DND-41 (cell line): ENCODE measurements at regions not wholly inside any gene's neighbourhood (a gene's known extent, or its start where the extent isn't known, plus 50 kb on each side); places are given as distances from the start of the nearest gene placed in this dataset.

Source experiments
- ATAC-seq: fragments of 200-7000 bp; cut with Tn5 transposase; 3 replicates; pipeline ENCODE4 v1.9.1; 2021; ENCODE audit warnings: low read depth; ENCODE audit not compliant: insufficient read depth
- DNase-seq: peaks from one replicate; pipeline ENCODE4 v3.0.0-alpha.2; 2020
- H2AFZ ChIP-seq: 2 replicates; pipeline ENCODE4 v1.6.0; 2012; ENCODE audit warnings: low read depth, low read length
- H3K27ac ChIP-seq: 2 replicates; pipeline ENCODE4 v1.5.1; 2012; ENCODE audit warnings: low read length, inconsistent platforms
- H3K27me3 ChIP-seq: fragments of 200-600 bp; sonication (generic); 2 replicates; pipeline ENCODE4 v1.6.0; 2012; ENCODE audit warnings: low read length, mild to moderate bottlenecking, inconsistent platforms; ENCODE audit not compliant: insufficient read depth, poor library complexity
- H3K36me3 ChIP-seq: 2 replicates; pipeline ENCODE4 v1.5.1; 2012; ENCODE audit warnings: low read length, inconsistent platforms; ENCODE audit not compliant: insufficient read depth
- H3K4me1 ChIP-seq: 2 replicates; pipeline ENCODE4 v1.5.1; 2012; ENCODE audit warnings: mild to moderate bottlenecking, low read length; ENCODE audit not compliant: insufficient read depth
- H3K4me2 ChIP-seq: 2 replicates; pipeline ENCODE4 v1.6.0; 2012; ENCODE audit warnings: mild to moderate bottlenecking, moderate library complexity, low read length, inconsistent platforms; ENCODE audit not compliant: insufficient read depth
- H3K4me3 ChIP-seq, 2 experiments: fragments of 200-600 bp in 1 of 2; shearing (Covaris generic) in 1 of 2; 2 replicates each; pipeline ENCODE4 v1.5.1; 2012 to 2016; ENCODE audit warnings: inconsistent platforms in 2 of 2, low read length in 2 of 2, mild to moderate bottlenecking in 2 of 2, low read depth in 1 of 2, moderate library complexity in 1 of 2
- H3K79me2 ChIP-seq: 2 replicates; pipeline ENCODE4 v1.6.0; 2012; ENCODE audit warnings: low read length, inconsistent platforms; ENCODE audit not compliant: insufficient read depth
- H3K9ac ChIP-seq: 2 replicates; pipeline ENCODE4 v1.6.0; 2012; ENCODE audit warnings: low read depth, mild to moderate bottlenecking, inconsistent platforms, low read length, moderate library complexity
- H3K9me3 ChIP-seq: 2 replicates; pipeline ENCODE4 v1.5.1; 2012; ENCODE audit warnings: low read length, moderate library complexity, mild to moderate bottlenecking, inconsistent platforms; ENCODE audit not compliant: insufficient read depth, severe bottlenecking
- H4K20me1 ChIP-seq: 2 replicates; pipeline ENCODE4 v1.6.0; 2012; ENCODE audit warnings: low read length; ENCODE audit not compliant: insufficient read depth
- EZH2 ChIP-seq: IDR thresholded peaks from 3 replicates; pipeline ENCODE4 v1.6.1; 2012; ENCODE audit warnings: borderline replicate concordance, low read depth, mild to moderate bottlenecking, moderate library complexity, low read length, inconsistent platforms; ENCODE audit not compliant: severe bottlenecking
- TF ChIP-seq, protein P1 (sequence below): IDR thresholded peaks from 2 replicates; pipeline ENCODE4 v1.5.1; 2012; ENCODE audit warnings: borderline replicate concordance, low read length, moderate library complexity, mild to moderate bottlenecking; ENCODE audit not compliant: poor library complexity, severe bottlenecking; ENCODE audit errors: extremely low read depth

DNA sequence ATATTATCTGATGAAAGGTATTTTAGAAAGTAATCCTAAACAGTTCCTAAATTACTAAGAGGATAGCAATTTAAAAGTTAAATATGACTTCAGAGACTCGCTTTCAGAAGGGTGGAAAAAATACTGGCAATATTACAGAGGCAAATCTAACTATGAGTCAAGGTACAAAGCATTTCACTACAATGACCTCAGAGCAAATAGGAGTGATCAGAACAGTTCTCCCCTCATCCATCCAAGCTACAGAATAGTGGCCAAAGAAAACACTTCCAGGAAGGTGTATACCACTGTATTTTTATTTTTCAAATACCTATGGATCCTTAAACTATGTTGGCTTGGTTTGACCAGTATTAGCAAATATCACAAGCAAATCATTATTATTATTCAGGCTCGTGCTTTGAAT lies 112.8 kb upstream of the ODAD2 start:
- H3K9me3 ChIP-seq = no peaks in the 10 kb centered on the region

DNA sequence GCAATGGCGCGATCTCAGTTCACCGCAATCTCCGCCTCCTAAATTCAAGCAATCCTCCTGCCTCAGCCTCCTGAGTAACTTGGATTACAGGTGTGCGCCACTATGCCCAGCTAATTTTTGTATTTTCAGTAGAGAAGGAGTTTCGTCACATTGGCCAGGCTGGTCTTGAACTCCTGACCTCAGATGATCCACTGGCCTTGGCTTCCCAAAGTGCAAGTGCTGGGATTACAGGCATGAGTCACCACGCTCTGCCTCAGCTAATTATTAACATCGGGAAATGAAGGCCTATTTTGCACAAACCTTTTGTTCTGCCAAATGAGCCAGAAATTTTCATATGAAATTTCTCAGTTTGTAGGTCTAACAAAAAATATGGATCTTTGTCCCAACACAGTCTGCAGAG lies 106.7 kb upstream of the ODAD2 start:
- TF ChIP-seq EZH2 = no peak
- TF ChIP-seq, protein P1, sequence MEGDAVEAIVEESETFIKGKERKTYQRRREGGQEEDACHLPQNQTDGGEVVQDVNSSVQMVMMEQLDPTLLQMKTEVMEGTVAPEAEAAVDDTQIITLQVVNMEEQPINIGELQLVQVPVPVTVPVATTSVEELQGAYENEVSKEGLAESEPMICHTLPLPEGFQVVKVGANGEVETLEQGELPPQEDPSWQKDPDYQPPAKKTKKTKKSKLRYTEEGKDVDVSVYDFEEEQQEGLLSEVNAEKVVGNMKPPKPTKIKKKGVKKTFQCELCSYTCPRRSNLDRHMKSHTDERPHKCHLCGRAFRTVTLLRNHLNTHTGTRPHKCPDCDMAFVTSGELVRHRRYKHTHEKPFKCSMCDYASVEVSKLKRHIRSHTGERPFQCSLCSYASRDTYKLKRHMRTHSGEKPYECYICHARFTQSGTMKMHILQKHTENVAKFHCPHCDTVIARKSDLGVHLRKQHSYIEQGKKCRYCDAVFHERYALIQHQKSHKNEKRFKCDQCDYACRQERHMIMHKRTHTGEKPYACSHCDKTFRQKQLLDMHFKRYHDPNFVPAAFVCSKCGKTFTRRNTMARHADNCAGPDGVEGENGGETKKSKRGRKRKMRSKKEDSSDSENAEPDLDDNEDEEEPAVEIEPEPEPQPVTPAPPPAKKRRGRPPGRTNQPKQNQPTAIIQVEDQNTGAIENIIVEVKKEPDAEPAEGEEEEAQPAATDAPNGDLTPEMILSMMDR = no peak
- Histone ChIP-seq H3K4me2 (no peak overlapping the region), H3K9me3 (no peaks in the 10 kb centered on the region), H3K36me3 (no peaks in the 10 kb centered on the region), H3K27ac (no peak overlapping the region), H2AFZ (no peak overlapping the region), H3K9ac (no peak overlapping the region), H3K4me1 (no peaks in the 10 kb centered on the region), H3K27me3 (no peaks in the 10 kb centered on the region), H3K4me3 (no peak overlapping the region), H3K79me2 (no peaks in the 10 kb centered on the region), H4K20me1 (no peaks in the 10 kb centered on the region)
- DNase-seq = no peak
- no peak for ATAC-seq

More for the DNA sequence above, 112.8 kb upstream of the ODAD2 start:
- no peak overlapping the region for H3K4me2 ChIP-seq
- DNase-seq (no peak), ATAC-seq (no peak)
- H3K27ac ChIP-seq = no peak overlapping the region
- H3K4me1 ChIP-seq = no peaks in the 10 kb centered on the region
- no peak overlapping the region for H3K9ac ChIP-seq
- no peak overlapping the region for H3K4me3 ChIP-seq
- H3K36me3 ChIP-seq = no peaks in the 10 kb centered on the region
- no peaks in the 10 kb centered on the region for H3K79me2 ChIP-seq
- TF ChIP-seq, protein P1 = no peak
- no peaks in the 10 kb centered on the region for H4K20me1 ChIP-seq
- no peak overlapping the region for H2AFZ ChIP-seq
- H3K27me3 ChIP-seq = no peaks in the 10 kb centered on the region

DNA sequence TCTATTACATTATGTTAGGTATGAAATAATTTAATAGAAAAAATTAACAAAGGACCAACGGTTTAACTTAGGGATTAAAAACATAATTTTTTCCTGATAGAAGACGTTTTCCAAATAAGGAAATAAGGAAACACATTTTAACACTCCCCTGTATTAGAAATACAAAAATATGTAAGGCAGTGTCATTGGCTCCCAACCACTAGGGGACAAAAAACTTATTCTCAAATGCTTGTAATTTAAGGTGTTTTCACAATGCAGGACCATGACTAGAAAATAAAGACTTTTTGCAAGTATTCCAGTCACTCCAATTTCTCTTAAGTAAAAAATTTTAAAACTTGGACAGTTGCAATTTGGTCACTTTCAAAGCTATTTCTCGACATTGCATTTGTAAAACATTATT lies 98.8 kb upstream of the ODAD2 start:
- no peaks in the 10 kb centered on the region for H3K4me1 ChIP-seq
- TF ChIP-seq EZH2 = no peak
- TF ChIP-seq, protein P1 = no peak
- H4K20me1 ChIP-seq = no peaks in the 10 kb centered on the region
- no peak overlapping the region for H3K27ac ChIP-seq
- H3K9me3 ChIP-seq = no peaks in the 10 kb centered on the region
- no peak overlapping the region for H2AFZ ChIP-seq
- no peaks in the 10 kb centered on the region for H3K36me3 ChIP-seq
- no peak overlapping the region for H3K9ac ChIP-seq
- no peak overlapping the region for H3K4me3 ChIP-seq
- H3K79me2 ChIP-seq = no peaks in the 10 kb centered on the region
- H3K27me3 ChIP-seq = peaks cover 2% of the 10 kb centered on the region
- DNase-seq = no peak
- no peak for ATAC-seq
- H3K4me2 ChIP-seq = no peak overlapping the region

DNA sequence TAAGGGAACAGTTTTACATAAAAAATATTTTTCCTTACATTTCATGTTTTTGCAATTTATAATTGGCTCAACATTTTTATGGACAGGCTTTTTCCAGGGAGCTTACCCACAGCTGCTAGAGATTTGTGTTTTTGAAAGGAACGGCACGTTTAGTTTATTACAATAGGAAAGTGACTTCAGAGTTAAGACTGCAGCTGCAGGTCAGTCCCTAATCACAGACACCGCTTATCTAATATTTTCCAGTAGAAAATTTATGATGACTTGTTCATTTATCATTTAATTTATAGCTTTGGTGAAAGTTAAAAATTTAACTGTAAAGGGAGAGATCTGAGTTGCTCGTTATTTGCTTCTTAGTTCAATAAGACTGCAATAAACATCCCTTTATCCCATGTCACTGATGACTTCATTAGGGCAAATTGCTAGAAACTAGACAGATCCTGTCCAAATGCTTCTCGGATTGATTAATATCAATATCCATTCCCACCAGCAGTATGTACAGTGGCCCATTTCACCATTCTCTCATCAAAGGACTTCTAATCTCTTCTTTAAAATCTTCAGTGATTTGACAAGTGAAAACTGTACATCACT lies 97.0 kb upstream of the ODAD2 start:
- DNase-seq (no peak), ATAC-seq (no peak)
- H3K4me1 ChIP-seq = no peaks in the 10 kb centered on the region
- peaks cover 2% of the 10 kb centered on the region for H3K27me3 ChIP-seq
- H3K27ac ChIP-seq = no peak overlapping the region
- TF ChIP-seq EZH2 = no peak
- TF ChIP-seq, protein P1 = no peak
- no peaks in the 10 kb centered on the region for H4K20me1 ChIP-seq
- no peak overlapping the region for H3K4me3 ChIP-seq
- H3K9me3 ChIP-seq = no peaks in the 10 kb centered on the region
- no peaks in the 10 kb centered on the region for H3K79me2 ChIP-seq
- H3K36me3 ChIP-seq = no peaks in the 10 kb centered on the region
- H2AFZ ChIP-seq = no peak overlapping the region
- no peak overlapping the region for H3K4me2 ChIP-seq
- no peak overlapping the region for H3K9ac ChIP-seq
